ENCODE measurements at regions not wholly inside any gene's neighbourhood (a gene's known extent, or its start where the extent isn't known, plus 50 kb on each side); places are given as distances from the start of the nearest gene placed in this dataset.

- no peak overlapping the region for H3K4me3 ChIP-seq (ENCODE audit: low read length)
- no peak for DNase-seq (ENCODE audit: low read depth)
- TF ChIP-seq CTCF (IDR thresholded peaks at IDR 0.05; ENCODE audit: insufficient read depth, low read depth, low read length, missing control alignments): no peak
Measured at GRCh38 chr22:48984639-48985038, 843.0 kb downstream of the BRD1 start.

- H3K4me3 ChIP-seq (ENCODE audit: low read length): no peak overlapping the region
- no peak for DNase-seq (ENCODE audit: low read depth)
- no peak for TF ChIP-seq CTCF (IDR thresholded peaks at IDR 0.05; ENCODE audit: insufficient read depth, low read depth, low read length, missing control alignments)
Measured at GRCh38 chr22:48982321-48982905, 845.3 kb downstream of the BRD1 start.

GRCh38 chr22:48981371-48982061 lies 846.2 kb downstream of the BRD1 start:
- no peak for TF ChIP-seq CTCF (IDR thresholded peaks at IDR 0.05; ENCODE audit: insufficient read depth, low read depth, low read length, missing control alignments)
- no peak for DNase-seq (ENCODE audit: low read depth)
- no peak overlapping the region for H3K4me3 ChIP-seq (ENCODE audit: low read length)

GRCh38 chr22:48980918-48981317 lies 846.8 kb downstream of the BRD1 start:
- no peak overlapping the region for H3K4me3 ChIP-seq (ENCODE audit: low read length)
- no peak for DNase-seq (ENCODE audit: low read depth)
- TF ChIP-seq CTCF (IDR thresholded peaks at IDR 0.05; ENCODE audit: insufficient read depth, low read depth, low read length, missing control alignments): no peak

GRCh38 chr22:48980409-48980808 lies 847.3 kb downstream of the BRD1 start:
- no peak overlapping the region for H3K4me3 ChIP-seq (ENCODE audit: low read length)
- no peak for TF ChIP-seq CTCF (IDR thresholded peaks at IDR 0.05; ENCODE audit: insufficient read depth, low read depth, low read length, missing control alignments)
- no peak for DNase-seq (ENCODE audit: low read depth)

DNA sequence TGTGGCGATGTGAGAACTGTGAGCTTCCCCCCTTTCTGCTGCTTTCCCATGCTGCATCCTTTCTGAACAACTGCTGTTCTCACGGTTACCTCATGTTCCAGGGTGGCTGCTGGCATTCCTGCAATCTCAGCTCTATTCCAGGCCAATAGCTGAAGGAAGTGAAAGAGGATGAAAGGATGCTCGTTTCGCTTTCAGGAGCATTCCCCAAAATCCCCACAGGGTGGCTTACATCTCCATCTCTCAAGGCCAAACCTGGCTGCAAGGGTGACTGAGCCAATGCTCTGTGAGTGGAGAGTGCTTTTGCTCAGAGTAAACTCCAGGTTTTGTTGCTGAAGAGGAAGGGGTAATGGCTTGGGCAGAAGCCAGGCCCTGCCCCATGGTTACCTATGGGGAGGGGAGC lies 848.2 kb downstream of the BRD1 start:
- TF ChIP-seq CTCF (IDR thresholded peaks at IDR 0.05; ENCODE audit: insufficient read depth, low read depth, low read length, missing control alignments): no peak
- no peak for DNase-seq (ENCODE audit: low read depth)
- H3K4me3 ChIP-seq (ENCODE audit: low read length): no peak overlapping the region

All from epithelial cell of esophagus (primary cell).